H1 (cell line): ENCODE measurements at regions not wholly inside any gene's neighbourhood (a gene's known extent, or its start where the extent isn't known, plus 50 kb on each side); places are given as distances from the start of the nearest gene placed in this dataset.

ENCODE experiments used
- CTCF ChIA-PET: fragments of 300-600 bp; sonication (Branson Sonifier 250); formaldehyde crosslinking; loops from one replicate; lab custom pipeline; 2021; ENCODE audit not compliant: partially characterized antibody; lab: Charles Lee
- POLR2A ChIA-PET: fragments of 300-600 bp; sonication (Branson Sonifier 250); formaldehyde crosslinking; loops from one replicate; lab custom pipeline; 2021; ENCODE audit warnings: inconsistent platforms; ENCODE audit not compliant: partially characterized antibody; lab: Charles Lee
- DNase-seq, 2 experiments: peaks; one replicate each; pipeline versions ENCODE4 v3.0.0 to v3.0.0-alpha.2; 2010 to 2022; ENCODE audit warnings: low spot score in 2 of 2, low read depth in 1 of 2, mixed read lengths in 1 of 2
- FAIRE-seq: peaks from 2 replicates; lab custom pipeline; 2011; peaks lifted over from hg19 to GRCh38; lab: Jason Lieb, UNC
- H2AFZ ChIP-seq: 2 replicates; pipeline ENCODE4 v1.8.1; 2012; ENCODE audit warnings: low read length, inconsistent platforms
- H2AK5ac ChIP-seq: 2 replicates; pipeline ENCODE4 v1.6.1; 2013; ENCODE audit warnings: low read depth, low read length
- H2BK120ac ChIP-seq: replicated peaks from 2 replicates; pipeline ENCODE3; 2013; ENCODE audit warnings: low read depth, low read length, inconsistent platforms
- H2BK12ac ChIP-seq: 2 replicates; pipeline ENCODE4 v1.6.1; 2013; ENCODE audit warnings: low read depth, low read length
- H2BK15ac ChIP-seq: 2 replicates; pipeline ENCODE4 v1.6.1; 2013; ENCODE audit warnings: low read length
- H2BK20ac ChIP-seq: 2 replicates; pipeline ENCODE4 v1.6.1; 2013; ENCODE audit warnings: low read length
- H2BK5ac ChIP-seq: 2 replicates; pipeline ENCODE4 v1.6.1; 2013; ENCODE audit warnings: low read depth, low read length
- H3K14ac ChIP-seq: 2 replicates; pipeline ENCODE4 v1.6.1; 2013; ENCODE audit warnings: inconsistent platforms; ENCODE audit not compliant: insufficient read length
- H3K18ac ChIP-seq: 2 replicates; pipeline ENCODE4 v1.6.1; 2013; ENCODE audit warnings: low read length; ENCODE audit errors: extremely low read depth
- H3K23ac ChIP-seq: 2 replicates; pipeline ENCODE4 v1.6.1; 2013; ENCODE audit warnings: inconsistent platforms; ENCODE audit not compliant: insufficient read length
- H3K23me2 ChIP-seq: 2 replicates; pipeline ENCODE4 v1.6.1; 2013; ENCODE audit warnings: low read depth, low read length
- H3K27ac ChIP-seq: 2 replicates; pipeline ENCODE4 v1.6.1; 2011; ENCODE audit warnings: low read depth, low read length, inconsistent platforms
- H3K27me3 ChIP-seq, 4 experiments: replicated peaks in 1 of 4; 1 replicate in 1 of 4; 2 replicates in 3 of 4; pipeline versions ENCODE4 v1.6.1 to v1.8.1; 2011 to 2013; ENCODE audit warnings: low read length in 3 of 4, mild to moderate bottlenecking in 3 of 4, inconsistent platforms in 2 of 4, mixed read lengths in 2 of 4, moderate library complexity in 1 of 4; ENCODE audit not compliant: control insufficient read depth in 3 of 4, insufficient read depth in 3 of 4; ENCODE audit errors: extremely low read depth in 1 of 4
- H3K36me3 ChIP-seq, 4 experiments: 2 replicates each; pipeline versions ENCODE4 v1.6.1 to v1.8.1; 2011 to 2013; ENCODE audit warnings: mild to moderate bottlenecking in 4 of 4, low read length in 3 of 4, moderate library complexity in 2 of 4, control low read depth in 1 of 4, inconsistent platforms in 1 of 4; ENCODE audit not compliant: insufficient read depth in 4 of 4, control insufficient read depth in 2 of 4
- H3K4ac ChIP-seq: replicated peaks from 2 replicates; pipeline ENCODE3; 2013; ENCODE audit warnings: low read length, low read depth, mixed read lengths, inconsistent platforms; ENCODE audit not compliant: insufficient read length
- H3K4me1 ChIP-seq, 4 experiments: replicated peaks in 1 of 4; 1 replicate in 1 of 4; 2 replicates in 3 of 4; pipeline versions ENCODE4 v1.6.1 to v1.8.1; 2011 to 2013; ENCODE audit warnings: low read length in 3 of 4, inconsistent platforms in 2 of 4, mixed read lengths in 1 of 4; ENCODE audit not compliant: insufficient read depth in 4 of 4, control insufficient read depth in 3 of 4
- H3K4me2 ChIP-seq, 2 experiments: 2 replicates each; pipeline versions ENCODE4 v1.6.1 to v1.8.1; 2011 to 2013; ENCODE audit warnings: low read depth in 2 of 2, low read length in 2 of 2, control low read depth in 1 of 2, inconsistent platforms in 1 of 2, mild to moderate bottlenecking in 1 of 2; ENCODE audit not compliant: insufficient read depth in 1 of 2
- H3K4me3 ChIP-seq, 4 experiments: fragments of 200-600, 300-600 bp in 1 of 4; sonication (generic), shearing (Covaris generic), sonication (Bioruptor Twin) in 1 of 4; 2 replicates each; pipeline versions ENCODE4 v1.5.1 to v1.8.1; 2011 to 2016; ENCODE audit warnings: low read length in 4 of 4, low read depth in 3 of 4, control low read depth in 2 of 4, inconsistent platforms in 2 of 4, mild to moderate bottlenecking in 2 of 4, mixed read lengths in 1 of 4, moderate library complexity in 1 of 4; ENCODE audit not compliant: insufficient read depth in 2 of 4; ENCODE audit errors: extremely low read depth in 1 of 4
- H3K56ac ChIP-seq: replicated peaks from 2 replicates; pipeline ENCODE3; 2013; ENCODE audit warnings: low read depth, mild to moderate bottlenecking, mixed read lengths, low read length, inconsistent platforms; ENCODE audit not compliant: insufficient read length
- H3K79me1 ChIP-seq: 2 replicates; pipeline ENCODE4 v1.6.1; 2013; ENCODE audit warnings: low read depth, low read length, control low read depth
- H3K79me2 ChIP-seq, 2 experiments: 2 replicates each; pipeline versions ENCODE4 v1.6.1 to v1.8.1; 2012 to 2013; ENCODE audit warnings: low read length in 2 of 2, mild to moderate bottlenecking in 2 of 2, inconsistent platforms in 1 of 2; ENCODE audit not compliant: insufficient read depth in 2 of 2, control insufficient read depth in 1 of 2
- H3K9ac ChIP-seq, 4 experiments: replicated peaks in 1 of 4; 1 replicate in 1 of 4; 2 replicates in 3 of 4; pipeline versions ENCODE4 v1.6.1 to v1.8.1; 2011 to 2013; ENCODE audit warnings: low read depth in 3 of 4, low read length in 3 of 4, control low read depth in 2 of 4, mild to moderate bottlenecking in 2 of 4, moderate library complexity in 2 of 4, inconsistent platforms in 1 of 4; ENCODE audit errors: extremely low read depth in 1 of 4
- H3K9me3 ChIP-seq, 2 experiments: 2 replicates each; pipeline versions ENCODE4 v1.6.1 to v1.8.1; 2012 to 2013; ENCODE audit warnings: mild to moderate bottlenecking in 2 of 2, moderate library complexity in 2 of 2, control low read depth in 1 of 2, inconsistent platforms in 1 of 2, low read depth in 1 of 2, low read length in 1 of 2, mixed read lengths in 1 of 2; ENCODE audit not compliant: insufficient read depth in 2 of 2
- H4K20me1 ChIP-seq, 2 experiments: replicated peaks in 1 of 2; 2 replicates each; pipeline versions ENCODE3 to v1.8.1; 2011 to 2013; ENCODE audit warnings: inconsistent platforms in 2 of 2, low read length in 2 of 2, mild to moderate bottlenecking in 1 of 2; ENCODE audit not compliant: insufficient read depth in 2 of 2, control insufficient read depth in 1 of 2
- H4K5ac ChIP-seq: 2 replicates; pipeline ENCODE4 v1.6.1; 2013; ENCODE audit warnings: low read length, low read depth, mixed read lengths, inconsistent platforms; ENCODE audit not compliant: insufficient read length
- H4K8ac ChIP-seq: 2 replicates; pipeline ENCODE4 v1.8.0; 2013; ENCODE audit warnings: mild to moderate bottlenecking, moderate library complexity, low read length, inconsistent platforms; ENCODE audit not compliant: insufficient read depth; ENCODE audit errors: extremely low read depth
- H4K91ac ChIP-seq: replicated peaks from 2 replicates; pipeline ENCODE3; 2013; ENCODE audit warnings: low read length, mixed read lengths, inconsistent platforms; ENCODE audit not compliant: insufficient read length
- CBX8 ChIP-seq: fragments of 300-800, 300-1000 bp; sonication (generic); IDR thresholded peaks from 2 replicates; pipeline ENCODE4 v1.7.1; 2016; ENCODE audit warnings: low read depth, low read length, borderline replicate concordance
- CREB1 ChIP-seq: IDR thresholded peaks from 2 replicates; pipeline ENCODE4 v1.6.1; 2012; ENCODE audit warnings: inconsistent platforms
- FOSL1 ChIP-seq: IDR thresholded peaks from 2 replicates; pipeline ENCODE4 v1.6.1; 2011; ENCODE audit warnings: mild to moderate bottlenecking, low read depth, low read length, moderate library complexity; ENCODE audit not compliant: insufficient read depth
- POU5F1 ChIP-seq: IDR thresholded peaks from 2 replicates; pipeline ENCODE4 v1.6.1; 2011; ENCODE audit warnings: low read depth, mild to moderate bottlenecking, low read length, moderate library complexity
- RBBP5 ChIP-seq: IDR thresholded peaks from 2 replicates; pipeline ENCODE4 v1.7.1; 2012; ENCODE audit warnings: low read depth, mild to moderate bottlenecking, inconsistent platforms, low read length, moderate library complexity, borderline replicate concordance
- RXRA ChIP-seq: IDR thresholded peaks from 2 replicates; pipeline ENCODE4 v1.6.1; 2011; ENCODE audit warnings: low read depth, mild to moderate bottlenecking, low read length, moderate library complexity; ENCODE audit not compliant: insufficient read depth
- SUZ12 ChIP-seq: fragments of 200-600 bp; sonication (generic); IDR thresholded peaks from 2 replicates; pipeline ENCODE4 v1.6.1; 2012; ENCODE audit warnings: mild to moderate bottlenecking, inconsistent platforms, low read length, moderate library complexity, mixed read lengths
- TAF1 ChIP-seq: IDR thresholded peaks from 2 replicates; pipeline ENCODE4 v1.6.1; 2011; ENCODE audit warnings: mild to moderate bottlenecking, low read depth, low read length
- TAF7 ChIP-seq: optimal IDR thresholded peaks from 2 replicates; pipeline ENCODE3; 2011; ENCODE audit warnings: low read depth, mild to moderate bottlenecking, inconsistent platforms, low read length, moderate library complexity, borderline replicate concordance
- ZNF274 ChIP-seq: IDR thresholded peaks from 2 replicates; pipeline ENCODE4 v1.7.0; 2012; ENCODE audit warnings: low read length, borderline replicate concordance; ENCODE audit errors: extremely low read depth
- TF ChIP-seq, protein P1 (sequence below): IDR thresholded peaks from 2 replicates; pipeline ENCODE4 v1.6.1; 2012; ENCODE audit warnings: inconsistent platforms
- TF ChIP-seq, protein P2 (sequence below): IDR thresholded peaks from 2 replicates; pipeline ENCODE4 v1.6.1; 2012; ENCODE audit warnings: low read length, inconsistent platforms

- no peaks in the 10 kb centered on the region for H3K9me3 ChIP-seq
- H2AFZ ChIP-seq, result no peak overlapping the region
- no peak overlapping the region for H2BK20ac ChIP-seq
- H3K4me1 ChIP-seq, result peaks cover 0 to 6% (median 3%) of the 10 kb centered on the region in 4 experiments; a peak in 2 of 7 replicates
- DNase-seq (no peak), FAIRE-seq (no peak)
- H4K8ac ChIP-seq, result no peak overlapping the region
- CTCF ChIA-PET, result interaction anchor here (1.7 kb wide), 1 partner anchor 14 kb away, joined by 4 read pairs; no protein-coding TSS in a partner anchor
- no peak overlapping the region for H3K4ac ChIP-seq
- H3K56ac ChIP-seq, result no peak overlapping the region
- no peak overlapping the region for H3K9ac ChIP-seq
- H4K20me1 ChIP-seq, result no peaks in the 10 kb centered on the region
- no peaks in the 10 kb centered on the region for H3K79me1 ChIP-seq
- H2AK5ac ChIP-seq, result no peak overlapping the region
- H3K27me3 ChIP-seq, result no peaks in the 10 kb centered on the region
- H3K18ac ChIP-seq, result no peak overlapping the region
- no peaks in the 10 kb centered on the region for H3K36me3 ChIP-seq
- H3K79me2 ChIP-seq, result no peaks in the 10 kb centered on the region
- no peak overlapping the region for H3K23ac ChIP-seq
- H4K5ac ChIP-seq, result no peak overlapping the region
- H2BK120ac ChIP-seq, result no peak overlapping the region
- POLR2A ChIA-PET, result no interaction called here
- no peak overlapping the region for H3K4me2 ChIP-seq
- no peaks in the 10 kb centered on the region for H3K23me2 ChIP-seq
- H2BK15ac ChIP-seq, result no peak overlapping the region
- H4K91ac ChIP-seq, result no peak overlapping the region
- no peak overlapping the region for H2BK5ac ChIP-seq
- H3K4me3 ChIP-seq, result no peak overlapping the region
- H3K14ac ChIP-seq, result no peak overlapping the region
- TF ChIP-seq TAF1, result no peak
- no peak for TF ChIP-seq POU5F1
- TF ChIP-seq, protein P1, sequence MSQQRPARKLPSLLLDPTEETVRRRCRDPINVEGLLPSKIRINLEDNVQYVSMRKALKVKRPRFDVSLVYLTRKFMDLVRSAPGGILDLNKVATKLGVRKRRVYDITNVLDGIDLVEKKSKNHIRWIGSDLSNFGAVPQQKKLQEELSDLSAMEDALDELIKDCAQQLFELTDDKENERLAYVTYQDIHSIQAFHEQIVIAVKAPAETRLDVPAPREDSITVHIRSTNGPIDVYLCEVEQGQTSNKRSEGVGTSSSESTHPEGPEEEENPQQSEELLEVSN, result no peak
- no peak for TF ChIP-seq SUZ12
- TF ChIP-seq RXRA, result no peak
- no peak for TF ChIP-seq CREB1
- no peak for TF ChIP-seq ZNF274
- no peak for TF ChIP-seq TAF7
- TF ChIP-seq RBBP5, result no peak
- TF ChIP-seq, protein P2, sequence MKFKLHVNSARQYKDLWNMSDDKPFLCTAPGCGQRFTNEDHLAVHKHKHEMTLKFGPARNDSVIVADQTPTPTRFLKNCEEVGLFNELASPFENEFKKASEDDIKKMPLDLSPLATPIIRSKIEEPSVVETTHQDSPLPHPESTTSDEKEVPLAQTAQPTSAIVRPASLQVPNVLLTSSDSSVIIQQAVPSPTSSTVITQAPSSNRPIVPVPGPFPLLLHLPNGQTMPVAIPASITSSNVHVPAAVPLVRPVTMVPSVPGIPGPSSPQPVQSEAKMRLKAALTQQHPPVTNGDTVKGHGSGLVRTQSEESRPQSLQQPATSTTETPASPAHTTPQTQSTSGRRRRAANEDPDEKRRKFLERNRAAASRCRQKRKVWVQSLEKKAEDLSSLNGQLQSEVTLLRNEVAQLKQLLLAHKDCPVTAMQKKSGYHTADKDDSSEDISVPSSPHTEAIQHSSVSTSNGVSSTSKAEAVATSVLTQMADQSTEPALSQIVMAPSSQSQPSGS, result no peak
- no peak for TF ChIP-seq FOSL1
- TF ChIP-seq CBX8, result no peak
- H2BK12ac ChIP-seq, result no peak overlapping the region
- H3K27ac ChIP-seq, result no peak overlapping the region
Observed at GRCh38 chr14:37807722-37808121, 212.3 kb downstream of the TTC6 start.
